GM19239 (cell line): ENCODE measurements at regions not wholly inside any gene's neighbourhood (a gene's known extent, or its start where the extent isn't known, plus 50 kb on each side); places are given as distances from the start of the nearest gene placed in this dataset.

Experiments
- DNase-seq: peaks from one replicate; pipeline ENCODE4 v3.0.0; 2011; ENCODE audit warnings: low spot score; ENCODE audit not compliant: insufficient read length
- FAIRE-seq: peaks from 2 replicates; lab custom pipeline; 2011; peaks lifted over from hg19 to GRCh38; lab: Jason Lieb, UNC

- FAIRE-seq: no peak
These were observed 58.9 kb upstream of the CTNNA2 start for GRCh38 chr2:79453918-79454317.

GRCh38 chr2:79452651-79453050, 60.2 kb upstream of the CTNNA2 start:
- FAIRE-seq: no peak

More at GRCh38 chr2:79453918-79454317, 58.9 kb upstream of the CTNNA2 start:
- no peak for DNase-seq

GRCh38 chr2:79447463-79447862, 65.4 kb upstream of the CTNNA2 start:
- no peak for FAIRE-seq
- DNase-seq: no peak

More at GRCh38 chr2:79452651-79453050, 60.2 kb upstream of the CTNNA2 start:
- DNase-seq: no peak

DNA sequence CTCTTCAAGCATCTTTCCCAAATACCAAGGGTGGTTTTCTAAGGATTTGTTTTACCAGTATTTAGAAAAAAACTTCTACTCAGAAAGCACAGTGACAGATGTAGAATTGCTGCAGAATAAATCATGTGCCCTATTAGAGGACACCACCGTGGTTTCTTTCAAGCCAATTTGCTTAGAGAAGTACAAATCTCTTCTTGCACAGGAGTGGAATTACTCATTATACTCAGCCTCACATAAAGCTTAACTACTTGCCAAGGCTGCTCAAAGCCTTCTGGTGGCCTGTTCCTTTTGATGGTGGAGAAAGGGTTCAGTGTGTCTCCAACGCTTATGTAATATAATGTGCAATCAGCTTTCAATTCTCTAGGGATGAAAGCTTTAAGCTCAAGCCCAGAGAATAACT, 66.5 kb upstream of the CTNNA2 start:
- DNase-seq: no peak

DNA sequence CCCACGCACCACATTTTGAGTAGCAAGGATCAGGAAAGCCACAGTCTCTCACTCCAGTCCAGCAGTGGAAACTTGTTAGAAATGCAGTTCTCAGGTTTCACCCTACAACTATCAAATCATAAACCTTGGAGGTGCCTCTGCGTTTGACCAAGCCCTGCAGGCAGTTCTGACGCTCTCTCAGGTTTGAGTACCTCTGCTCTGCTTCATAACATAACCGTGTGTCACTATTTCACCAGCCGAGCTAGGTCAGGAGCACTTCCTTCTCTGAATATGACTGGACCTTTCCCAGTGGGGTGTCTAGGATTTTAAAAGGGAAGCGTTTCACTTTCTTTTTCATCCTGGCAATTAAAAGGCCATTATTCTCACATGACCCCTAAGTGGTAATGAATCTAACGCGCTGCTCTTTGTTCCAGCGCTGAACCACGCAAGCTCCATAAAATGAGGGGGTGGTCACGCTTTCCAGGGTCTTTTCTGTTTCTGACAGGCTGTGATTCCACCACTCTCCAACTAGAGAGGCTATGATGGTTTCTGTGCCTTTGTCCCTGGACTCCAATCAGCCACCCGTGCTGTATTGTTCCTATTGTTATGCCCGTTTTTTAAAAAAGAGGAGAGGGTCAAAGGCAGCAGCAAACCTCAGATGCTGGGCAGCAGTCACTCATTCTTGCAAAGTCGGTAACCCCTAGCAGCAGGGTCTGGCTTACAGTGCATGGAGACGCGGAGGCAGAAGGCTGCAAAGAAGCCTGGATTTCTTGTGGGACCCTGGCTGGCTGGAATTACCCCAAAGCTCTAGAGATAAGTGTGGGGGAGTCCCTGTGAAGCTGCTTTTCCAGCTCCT, 75.2 kb upstream of the CTNNA2 start:
- no peak for FAIRE-seq
- no peak for DNase-seq

More for the DNA sequence above, 66.5 kb upstream of the CTNNA2 start:
- FAIRE-seq: no peak

- DNase-seq (no peak), FAIRE-seq (no peak)
These were observed 78.5 kb upstream of the CTNNA2 start for GRCh38 chr2:79434362-79434761.

GRCh38 chr2:79432731-79433146, 80.1 kb upstream of the CTNNA2 start:
- FAIRE-seq: no peak
- no peak for DNase-seq

- FAIRE-seq (no peak), DNase-seq (no peak)
These were observed 84.1 kb upstream of the CTNNA2 start for GRCh38 chr2:79428745-79429144.

GRCh38 chr2:79414690-79415089, 98.2 kb upstream of the CTNNA2 start:
- DNase-seq (no peak), FAIRE-seq (no peak)

- DNase-seq: no peak
- no peak for FAIRE-seq
These were observed 118.4 kb upstream of the CTNNA2 start for GRCh38 chr2:79394485-79394859.

GRCh38 chr2:79393806-79394484, 118.9 kb upstream of the CTNNA2 start:
- DNase-seq (no peak), FAIRE-seq (no peak)

DNA sequence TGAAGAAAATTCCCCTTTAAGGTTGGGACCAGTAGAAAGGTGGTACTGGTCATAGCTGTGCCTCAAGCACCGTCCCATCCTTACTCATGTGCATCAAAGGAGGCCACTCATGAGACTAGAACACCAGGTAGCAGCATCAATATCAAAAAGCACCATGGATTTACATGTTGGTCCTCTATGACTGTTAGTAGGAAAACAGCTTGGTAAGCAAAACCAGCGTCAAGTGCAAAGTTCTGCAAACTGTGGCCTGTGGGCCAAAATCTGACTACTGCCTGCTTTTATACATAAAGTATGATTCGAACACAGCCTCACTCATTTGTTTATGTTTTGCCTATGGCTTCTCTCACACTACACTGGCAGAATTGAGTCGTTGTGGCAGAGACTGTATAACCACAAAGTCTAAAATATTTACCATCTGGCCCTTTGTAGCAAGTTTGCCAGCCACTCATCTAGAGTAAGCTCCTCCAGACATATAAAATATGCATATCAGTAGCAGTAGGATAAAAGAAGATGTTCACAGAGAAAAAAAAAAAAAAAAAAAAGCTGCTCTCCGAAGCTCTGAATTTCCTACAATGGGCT, 119.7 kb upstream of the CTNNA2 start:
- DNase-seq (no peak), FAIRE-seq (no peak)

- DNase-seq: no peak
- FAIRE-seq: no peak
These were observed 123.4 kb upstream of the CTNNA2 start for GRCh38 chr2:79389481-79389880.

GRCh38 chr2:79388024-79388423, 124.8 kb upstream of the CTNNA2 start:
- no peak for FAIRE-seq

DNA sequence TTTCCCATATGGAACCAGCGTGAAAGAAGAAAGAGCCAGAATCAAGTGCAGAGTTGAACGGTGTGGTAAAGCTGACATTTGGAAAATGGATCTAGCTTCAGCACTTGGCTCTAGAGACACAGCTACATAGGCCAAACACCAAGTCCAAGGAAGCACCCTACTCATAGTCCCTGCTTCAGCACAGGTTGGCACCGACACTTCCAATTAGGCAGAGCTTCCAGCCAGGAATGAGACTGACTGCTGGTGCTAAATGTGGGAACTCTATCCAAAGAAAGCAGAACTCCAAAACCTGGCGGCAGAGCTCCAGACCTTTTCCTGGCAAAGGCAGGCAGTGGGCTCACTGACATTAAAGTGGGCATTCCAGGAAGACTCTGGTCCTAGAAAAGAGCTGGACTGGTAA, 125.4 kb upstream of the CTNNA2 start:
- no peak for DNase-seq
- no peak for FAIRE-seq

More at GRCh38 chr2:79388024-79388423, 124.8 kb upstream of the CTNNA2 start:
- DNase-seq: no peak

GRCh38 chr2:79383681-79384080, 129.2 kb upstream of the CTNNA2 start:
- no peak for FAIRE-seq
- no peak for DNase-seq

DNA sequence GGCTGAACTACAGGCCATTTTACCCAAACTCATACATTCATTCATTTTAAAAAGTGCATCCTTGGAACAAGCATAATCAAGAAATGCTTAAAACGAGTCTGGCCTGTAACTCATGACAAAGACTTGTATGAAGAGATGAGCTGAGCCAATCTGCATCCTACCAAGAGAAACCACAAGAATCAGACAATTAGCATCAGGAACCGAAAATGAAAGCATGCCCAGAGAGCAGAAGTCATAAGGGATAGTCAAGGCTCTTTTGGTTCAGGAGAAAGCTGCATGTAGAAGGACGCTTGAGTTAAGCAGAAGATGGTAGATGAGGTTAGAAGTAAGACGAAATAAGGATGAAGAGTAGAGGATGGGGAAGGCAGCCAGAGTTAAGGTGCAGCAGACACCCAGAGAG, 137.0 kb upstream of the CTNNA2 start:
- FAIRE-seq (no peak), DNase-seq (no peak)

DNA sequence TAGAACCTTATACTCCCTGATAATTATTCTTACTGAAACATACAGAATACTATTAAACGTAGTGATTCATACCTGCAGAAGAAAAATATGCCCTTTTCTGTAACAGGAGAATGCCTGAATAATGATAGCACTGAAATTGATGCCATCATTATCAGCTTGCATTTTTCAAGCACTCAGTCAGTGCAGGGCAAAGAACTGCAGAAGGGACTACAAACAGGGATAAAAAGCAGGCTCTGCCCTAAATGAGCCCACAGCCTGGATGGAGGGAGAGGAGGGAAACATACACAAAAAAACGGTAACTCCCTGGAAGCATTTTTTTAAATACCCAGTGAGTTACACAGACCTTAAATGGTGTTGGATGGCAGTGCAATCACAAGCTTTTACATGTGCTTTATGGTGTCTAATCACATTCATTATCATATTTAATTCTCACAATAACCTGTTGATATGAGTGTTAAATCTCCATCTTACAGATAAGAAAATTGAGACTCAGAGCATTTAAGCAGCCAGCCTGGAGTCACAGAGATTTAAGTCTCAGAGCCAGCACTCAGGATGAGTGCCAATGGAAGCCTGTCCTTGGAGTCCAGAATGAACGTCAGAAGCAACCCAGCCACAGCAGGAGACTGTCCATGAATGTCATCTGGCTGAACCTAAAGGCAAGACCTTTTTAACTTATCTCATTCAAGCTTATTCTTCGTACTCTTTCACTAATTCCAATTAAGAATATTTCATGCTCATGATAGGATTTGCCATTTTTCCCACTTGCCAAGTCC, 139.3 kb upstream of the CTNNA2 start:
- DNase-seq (no peak), FAIRE-seq (no peak)

- DNase-seq (no peak), FAIRE-seq (no peak)
These were observed 141.8 kb upstream of the CTNNA2 start for GRCh38 chr2:79370976-79371538.

DNA sequence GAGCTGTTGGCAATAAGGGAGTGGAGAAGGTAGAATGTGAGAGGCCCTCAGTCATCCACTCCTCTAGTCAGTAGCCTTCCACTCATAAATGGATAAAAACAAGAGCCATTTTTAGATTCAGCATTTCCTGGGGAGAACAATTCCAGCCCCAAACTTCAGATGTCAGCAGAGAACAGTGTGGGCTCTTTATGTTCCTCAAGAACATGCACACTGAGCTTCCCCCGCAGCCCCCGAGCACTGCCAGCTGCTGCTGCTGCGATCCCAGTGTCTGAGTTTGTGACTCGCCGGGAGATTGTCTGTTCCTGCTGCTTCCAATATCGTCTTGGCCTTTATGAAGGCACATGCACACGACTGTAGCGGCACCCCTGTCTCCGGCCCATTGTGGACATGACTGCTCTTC, 143.7 kb upstream of the CTNNA2 start:
- no peak for FAIRE-seq
- no peak for DNase-seq
